HG02970 (cell line): ENCODE measurements at regions not wholly inside any gene's neighbourhood (a gene's known extent, or its start where the extent isn't known, plus 50 kb on each side); places are given as distances from the start of the nearest gene placed in this dataset.
"Not testable (repeated sequence)": the region's sequence is repeated elsewhere in the genome, so short reads cannot be mapped to it uniquely, and the experiment has no call there.

ENCODE experiments used
- ATAC-seq: cut with Tn5 transposase; IDR thresholded peaks from one replicate; pipeline ENCODE4 v1.9.1; 2021; ENCODE audit warnings: mild to moderate bottlenecking, moderate library complexity, moderate number of reproducible peaks; ENCODE audit not compliant: unreplicated experiment, low FRiP score

DNA sequence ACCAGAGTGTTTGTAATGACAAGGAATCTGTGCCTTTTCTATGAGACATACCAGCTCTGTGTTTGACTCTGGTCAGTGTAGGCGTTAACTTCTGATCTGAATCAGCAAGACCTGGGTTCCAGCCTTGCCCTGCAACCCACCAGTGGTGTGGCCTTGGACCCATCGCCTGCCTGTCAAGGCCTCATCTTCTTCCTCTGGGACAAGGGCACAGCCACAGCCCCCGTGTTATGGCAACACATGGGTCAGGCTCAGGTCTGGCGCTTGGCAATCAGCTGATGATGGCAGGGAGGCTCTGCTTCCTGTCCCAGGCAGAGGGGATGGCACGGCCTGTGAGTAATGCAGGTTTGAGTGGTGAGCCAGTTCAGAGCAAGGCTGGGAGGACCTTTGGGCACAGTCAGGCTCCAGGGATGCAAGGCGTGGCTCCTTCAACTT lies 69.1 kb upstream of the PLGLB2 start:
- not testable (repeated sequence) for ATAC-seq

DNA sequence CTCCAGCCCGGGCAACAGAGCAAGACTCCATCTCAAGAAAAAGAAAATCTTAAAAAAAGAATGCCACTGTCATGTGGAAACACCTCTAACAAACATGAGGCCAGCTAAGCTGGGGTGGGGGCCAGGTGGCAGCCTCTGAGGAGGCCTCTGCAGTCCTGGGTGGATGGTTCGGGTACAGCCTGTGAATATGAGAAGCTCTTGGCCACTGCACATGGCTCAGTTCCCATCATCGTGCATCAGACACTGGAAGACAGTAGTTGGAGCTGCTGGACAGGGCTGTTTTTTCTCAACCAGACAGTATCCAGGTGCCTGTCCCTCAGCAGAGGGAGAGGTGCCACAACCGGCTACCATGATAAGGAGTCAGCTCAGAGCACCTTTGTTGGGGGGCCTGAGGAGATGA lies 67.9 kb upstream of the PLGLB2 start:
- ATAC-seq: not testable (repeated sequence)

GRCh38 chr2:87680691-87681090 lies 67.2 kb upstream of the PLGLB2 start:
- not testable (repeated sequence) for ATAC-seq

GRCh38 chr2:87683451-87683850 lies 64.4 kb upstream of the PLGLB2 start:
- ATAC-seq: not testable (repeated sequence)

GRCh38 chr2:87683961-87684360 lies 63.9 kb upstream of the PLGLB2 start:
- ATAC-seq: not testable (repeated sequence)

DNA sequence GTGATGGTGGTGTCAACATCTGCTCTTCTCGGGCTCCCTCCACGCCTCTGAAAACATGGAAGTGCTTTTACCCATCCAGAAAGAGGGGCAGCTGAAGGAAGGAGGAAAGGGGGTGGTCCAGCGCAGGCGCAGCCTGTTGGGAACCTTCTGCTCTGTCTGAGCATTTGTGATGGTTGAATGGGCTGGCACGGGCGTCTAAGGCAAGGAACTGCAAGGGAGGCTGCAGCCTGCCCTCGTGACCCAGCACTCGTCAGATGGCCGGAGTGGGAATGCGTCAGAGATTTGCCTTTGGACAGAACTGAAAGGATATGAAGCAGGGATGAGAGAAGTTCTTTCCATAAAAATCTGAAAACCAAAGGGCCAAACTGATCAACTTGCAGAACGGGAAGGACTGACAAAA lies 62.3 kb upstream of the PLGLB2 start:
- ATAC-seq: not testable (repeated sequence)

- not testable (repeated sequence) for ATAC-seq
Measured at GRCh38 chr2:87686873-87687549, 60.9 kb upstream of the PLGLB2 start.

DNA sequence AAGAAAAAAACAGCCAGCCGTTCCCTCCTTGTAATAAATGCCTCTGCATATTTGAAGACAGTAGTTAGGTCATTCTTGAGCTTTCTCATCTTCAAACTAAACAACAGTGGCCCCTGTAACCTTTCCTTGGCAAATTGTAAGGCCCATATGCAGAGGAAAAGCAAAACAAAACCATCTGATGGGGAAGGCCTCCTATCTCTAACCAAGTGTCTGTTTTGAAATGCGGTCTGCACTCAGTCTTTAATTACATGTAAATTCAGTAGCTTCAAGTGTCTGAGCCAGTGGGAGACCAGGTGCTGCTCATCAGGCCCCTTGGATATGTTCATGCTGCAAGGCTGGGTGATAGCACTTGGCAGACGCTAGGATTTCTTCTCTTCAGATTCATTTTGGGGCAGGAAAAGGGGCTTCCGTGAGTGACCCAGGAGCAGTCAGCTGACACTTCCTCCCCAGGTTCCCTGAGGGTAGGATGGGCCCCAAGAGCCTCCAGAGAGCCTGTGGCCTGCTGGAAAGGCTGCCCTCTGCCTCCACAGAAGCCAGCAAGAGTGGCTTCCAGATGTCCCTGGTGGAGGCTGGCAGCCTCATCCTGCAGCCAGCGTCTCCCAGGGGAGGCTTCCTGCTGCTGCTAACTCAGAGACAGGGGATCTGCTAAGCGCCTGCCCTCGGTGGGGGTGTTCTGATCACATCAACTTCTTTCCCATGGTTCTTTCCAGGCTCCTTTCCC lies 60.2 kb upstream of the PLGLB2 start:
- ATAC-seq: not testable (repeated sequence)

DNA sequence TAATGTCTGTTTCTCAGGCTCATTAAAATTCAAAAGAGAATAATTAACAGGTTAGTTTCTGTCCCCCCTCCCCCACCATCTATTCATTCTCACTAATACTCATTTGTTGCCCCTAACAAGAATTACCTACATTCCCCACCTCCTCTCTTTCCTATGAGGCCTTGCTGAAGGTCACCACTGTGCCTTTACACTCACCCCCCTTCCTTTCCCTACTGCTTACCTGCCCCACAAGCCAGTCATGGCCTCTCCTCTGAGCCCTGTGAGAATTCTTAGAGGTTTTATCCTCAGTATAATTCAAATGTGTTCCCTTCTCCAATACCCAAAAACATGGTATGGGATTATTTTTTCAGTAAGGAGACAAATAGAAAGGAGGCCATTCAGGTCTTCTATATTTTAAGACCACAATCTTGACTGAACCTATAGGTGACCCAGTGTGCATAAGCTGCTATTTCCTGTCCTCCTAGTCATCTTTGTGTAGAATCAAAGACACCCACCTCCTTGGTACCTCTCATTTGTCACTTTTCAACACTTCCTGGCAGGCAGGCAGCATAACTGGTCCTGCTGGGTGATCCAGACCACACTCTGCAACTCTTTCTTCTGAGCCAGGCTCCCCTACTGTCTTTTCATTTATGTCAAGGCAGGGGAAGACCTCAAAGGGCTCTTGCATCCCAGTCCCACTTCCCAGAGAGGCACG lies 55.8 kb upstream of the PLGLB2 start:
- not testable (repeated sequence) for ATAC-seq

- ATAC-seq: not testable (repeated sequence)
Measured at GRCh38 chr2:87692914-87693313, 55.0 kb upstream of the PLGLB2 start.

- not testable (repeated sequence) for ATAC-seq
Measured at GRCh38 chr2:87693882-87694281, 54.0 kb upstream of the PLGLB2 start.

DNA sequence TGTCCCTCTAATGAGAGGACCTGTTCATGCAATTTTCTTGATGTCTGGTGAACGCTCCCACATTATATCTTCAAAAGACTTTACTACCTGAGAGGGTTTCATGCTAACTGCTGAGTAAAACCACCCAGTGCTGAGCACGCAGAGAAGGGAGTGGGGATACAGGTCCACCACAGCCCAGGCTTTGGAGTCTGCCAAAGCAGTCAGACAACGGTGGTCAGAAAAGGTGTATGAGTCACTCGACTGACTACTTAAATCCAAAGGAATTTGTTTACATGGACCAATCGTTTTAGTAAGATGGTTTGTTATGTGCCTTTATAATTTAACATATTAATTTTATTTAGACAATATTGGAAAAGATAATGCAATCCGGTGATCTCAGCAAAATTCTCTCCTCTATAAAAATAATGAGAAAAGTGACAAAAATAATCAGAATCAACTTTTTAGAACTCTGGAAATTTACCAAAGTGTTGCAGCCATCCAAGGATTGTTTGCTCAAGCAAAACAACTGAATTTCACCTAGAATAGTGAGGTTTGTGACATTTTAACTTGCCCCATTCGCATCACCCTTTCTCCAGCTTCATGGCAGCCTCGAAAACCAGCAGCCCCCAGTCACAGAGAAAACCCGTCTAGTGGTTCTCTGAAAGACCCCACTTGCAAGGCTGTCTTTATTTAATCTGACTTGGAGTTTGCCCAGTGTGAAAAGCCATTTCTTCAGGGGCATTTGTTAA lies 52.1 kb upstream of the PLGLB2 start:
- ATAC-seq: not testable (repeated sequence)
